ENCODE measurements at regions not wholly inside any gene's neighbourhood (a gene's known extent, or its start where the extent isn't known, plus 50 kb on each side); places are given as distances from the start of the nearest gene placed in this dataset.

DNA sequence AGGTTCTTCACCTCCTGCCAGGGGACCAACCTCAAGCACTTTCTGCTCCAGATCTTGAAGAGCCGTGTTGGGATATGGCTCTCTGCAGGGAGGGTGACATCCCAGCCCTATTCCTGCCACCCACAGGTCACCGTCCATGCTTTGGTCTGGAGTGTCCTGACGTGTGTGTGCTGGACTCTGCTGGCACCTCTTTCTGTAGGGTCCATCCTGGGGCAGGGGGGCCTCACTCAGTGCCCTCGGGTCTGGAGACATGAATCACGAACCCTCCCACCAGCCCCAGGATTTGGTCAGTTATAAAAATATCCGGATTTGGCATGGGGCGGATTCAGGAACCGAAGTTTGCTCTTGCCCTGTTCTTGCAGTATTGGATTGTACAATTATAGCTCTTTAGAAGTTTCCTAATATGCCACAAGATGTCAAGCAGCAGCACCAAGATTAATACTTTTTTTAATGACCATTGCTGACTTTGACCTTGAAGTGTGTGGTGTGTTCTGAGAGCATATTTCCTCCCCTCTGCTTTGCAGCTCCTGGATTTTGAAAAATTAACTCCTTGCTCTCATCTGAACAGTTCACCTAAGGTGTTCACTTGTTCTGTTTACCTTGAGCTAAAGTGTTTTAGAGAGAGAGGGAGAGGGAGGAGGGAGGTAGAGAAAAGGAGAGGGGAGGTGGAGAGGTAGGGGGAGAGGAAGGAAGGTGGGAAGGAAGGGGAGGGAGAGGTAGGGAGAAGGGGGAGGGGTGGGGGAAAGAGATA is 95.4 kb upstream of the SHH start:
- TF ChIP-seq GATA2 (IDR thresholded peaks at IDR 0.05; ENCODE audit: low read depth, low read length) = no peak
- TF ChIP-seq GATA3 (IDR thresholded peaks at IDR 0.05; ENCODE audit: low read depth, low read length) = no peak

Measured in SH-SY5Y (cell line).